ENCODE measurements at regions not wholly inside any gene's neighbourhood (a gene's known extent, or its start where the extent isn't known, plus 50 kb on each side); places are given as distances from the start of the nearest gene placed in this dataset.

GRCh38 chr2:19300961-19301360 lies 57.5 kb downstream of the OSR1 start:
- no peaks in the 10 kb centered on the region for H3K9me3 ChIP-seq (ENCODE audit: control insufficient read depth in 5 of 5, low read length in 5 of 5)
- H3K4me1 ChIP-seq (ENCODE audit: control insufficient read depth in 5 of 5, insufficient read depth in 5 of 5, low read length in 5 of 5), result peaks cover 0 to 9% (median 4%) of the 10 kb centered on the region in 5 donors
- no peaks in the 10 kb centered on the region for H3K27me3 ChIP-seq (ENCODE audit: control insufficient read depth in 5 of 5, insufficient read depth in 4 of 5, low read length in 5 of 5)
- H3K27ac ChIP-seq (ENCODE audit: low read depth, low read length), result no peak overlapping the region
- no peaks in the 10 kb centered on the region for H3K36me3 ChIP-seq (ENCODE audit: control insufficient read depth in 5 of 5, insufficient read depth in 5 of 5, low read length in 5 of 5)
- H3K9ac ChIP-seq (ENCODE audit: low read length in 5 of 5), result no peak overlapping the region
- H3K4me3 ChIP-seq (ENCODE audit: low read depth in 1 of 5, low read length in 5 of 5), result no peak overlapping the region

DNA sequence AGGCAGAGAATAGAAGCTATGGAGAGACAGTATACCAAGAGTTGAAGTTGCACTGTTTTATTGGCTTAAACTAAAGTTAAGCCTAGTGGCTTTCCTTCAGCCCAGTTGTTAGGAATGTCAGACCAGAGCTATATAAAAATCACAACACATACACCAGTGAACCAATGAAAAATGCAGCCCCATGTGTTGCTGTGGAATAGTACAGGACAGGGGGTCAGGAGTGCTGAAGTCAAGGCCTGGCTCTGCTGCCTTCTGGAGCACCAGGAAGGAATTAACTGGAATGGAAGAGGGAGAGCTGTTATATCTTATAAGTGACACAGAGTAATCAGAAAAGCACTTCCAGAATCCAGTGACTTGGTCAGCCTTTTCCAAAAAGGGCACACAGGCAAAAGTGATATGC lies 58.9 kb downstream of the OSR1 start:
- no peaks in the 10 kb centered on the region for H3K9me3 ChIP-seq (ENCODE audit: control insufficient read depth in 5 of 5, low read length in 5 of 5)
- H3K4me3 ChIP-seq (ENCODE audit: low read depth in 1 of 5, low read length in 5 of 5), result no peak overlapping the region
- H3K4me1 ChIP-seq (ENCODE audit: control insufficient read depth in 5 of 5, insufficient read depth in 5 of 5, low read length in 5 of 5), result peaks cover 0 to 9% (median 4%) of the 10 kb centered on the region in 5 donors
- H3K9ac ChIP-seq (ENCODE audit: low read length in 5 of 5), result no peak overlapping the region
- H3K27ac ChIP-seq (ENCODE audit: low read depth, low read length), result no peak overlapping the region
- no peaks in the 10 kb centered on the region for H3K36me3 ChIP-seq (ENCODE audit: control insufficient read depth in 5 of 5, insufficient read depth in 5 of 5, low read length in 5 of 5)
- H3K27me3 ChIP-seq (ENCODE audit: control insufficient read depth in 5 of 5, insufficient read depth in 4 of 5, low read length in 5 of 5), result no peaks in the 10 kb centered on the region

DNA sequence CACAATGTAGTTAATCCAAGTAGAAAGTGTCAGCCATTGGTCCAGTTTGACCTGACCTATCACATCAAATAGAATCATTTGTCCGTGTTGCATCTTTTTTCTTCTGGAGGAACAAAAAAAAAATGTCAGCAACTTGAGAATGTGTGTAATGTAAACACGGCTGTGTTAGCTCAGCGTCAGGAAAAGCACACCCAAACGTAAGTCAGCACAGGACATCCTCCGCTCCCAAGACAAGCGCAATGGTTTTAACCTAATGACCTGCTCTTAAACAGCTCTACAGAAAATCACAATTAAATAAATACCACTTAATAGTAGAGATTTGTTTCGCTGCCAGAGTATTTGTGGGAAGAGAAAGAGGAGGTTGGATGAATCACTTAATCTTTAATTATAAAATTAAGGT lies 59.4 kb downstream of the OSR1 start:
- Histone ChIP-seq H3K4me3 (ENCODE audit: low read depth in 1 of 5, low read length in 5 of 5) (no peak overlapping the region), H3K9me3 (ENCODE audit: control insufficient read depth in 5 of 5, low read length in 5 of 5) (no peaks in the 10 kb centered on the region), H3K4me1 (ENCODE audit: control insufficient read depth in 5 of 5, insufficient read depth in 5 of 5, low read length in 5 of 5) (peaks cover 0 to 9% (median 4%) of the 10 kb centered on the region in 5 donors), H3K9ac (ENCODE audit: low read length in 5 of 5) (no peak overlapping the region), H3K36me3 (ENCODE audit: control insufficient read depth in 5 of 5, insufficient read depth in 5 of 5, low read length in 5 of 5) (no peaks in the 10 kb centered on the region), H3K27me3 (ENCODE audit: control insufficient read depth in 5 of 5, insufficient read depth in 4 of 5, low read length in 5 of 5) (no peaks in the 10 kb centered on the region), H3K27ac (ENCODE audit: low read depth, low read length) (no peak overlapping the region)

- Histone ChIP-seq H3K27ac (ENCODE audit: low read depth, low read length) (no peak overlapping the region), H3K9me3 (ENCODE audit: control insufficient read depth in 5 of 5, low read length in 5 of 5) (no peaks in the 10 kb centered on the region), H3K4me3 (ENCODE audit: low read depth in 1 of 5, low read length in 5 of 5) (no peak overlapping the region), H3K9ac (ENCODE audit: low read length in 5 of 5) (no peak overlapping the region), H3K36me3 (ENCODE audit: control insufficient read depth in 5 of 5, insufficient read depth in 5 of 5, low read length in 5 of 5) (no peaks in the 10 kb centered on the region), H3K27me3 (ENCODE audit: control insufficient read depth in 5 of 5, insufficient read depth in 4 of 5, low read length in 5 of 5) (no peaks in the 10 kb centered on the region), H3K4me1 (ENCODE audit: control insufficient read depth in 5 of 5, insufficient read depth in 5 of 5, low read length in 5 of 5) (peaks cover 0 to 9% (median 4%) of the 10 kb centered on the region in 5 donors)
These were observed 60.7 kb downstream of the OSR1 start for GRCh38 chr2:19297716-19298115.

- no peaks in the 10 kb centered on the region for H3K9me3 ChIP-seq (ENCODE audit: control insufficient read depth in 5 of 5, low read length in 5 of 5)
- no peak overlapping the region for H3K9ac ChIP-seq (ENCODE audit: low read length in 5 of 5)
- H3K4me3 ChIP-seq (ENCODE audit: low read depth in 1 of 5, low read length in 5 of 5), result no peak overlapping the region
- H3K36me3 ChIP-seq (ENCODE audit: control insufficient read depth in 5 of 5, insufficient read depth in 5 of 5, low read length in 5 of 5), result no peaks in the 10 kb centered on the region
- H3K27ac ChIP-seq (ENCODE audit: low read depth, low read length), result no peak overlapping the region
- H3K27me3 ChIP-seq (ENCODE audit: control insufficient read depth in 5 of 5, insufficient read depth in 4 of 5, low read length in 5 of 5), result no peaks in the 10 kb centered on the region
- H3K4me1 ChIP-seq (ENCODE audit: control insufficient read depth in 5 of 5, insufficient read depth in 5 of 5, low read length in 5 of 5), result peaks cover 0 to 14% (median 8%) of the 10 kb centered on the region in 5 donors
These were observed 62.4 kb downstream of the OSR1 start for GRCh38 chr2:19295998-19296502.

DNA sequence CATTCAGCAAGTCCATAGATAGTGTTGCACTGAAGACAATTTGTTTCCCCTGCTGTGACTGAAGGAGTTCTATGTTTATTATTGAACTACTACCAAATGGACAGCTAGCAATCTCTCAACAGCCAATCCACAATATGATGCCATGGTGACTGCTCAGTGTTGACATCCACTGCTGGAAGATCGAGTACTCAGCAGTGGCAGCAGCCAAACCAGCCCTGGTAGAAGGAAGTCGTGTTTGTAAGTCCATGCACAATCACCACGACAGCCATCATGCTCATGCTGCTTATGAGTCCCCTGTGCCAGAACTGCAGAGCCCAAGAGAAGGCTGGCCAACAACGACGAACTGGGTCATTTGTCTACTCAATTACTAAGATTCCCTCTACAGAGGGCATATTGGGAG lies 66.4 kb downstream of the OSR1 start:
- H3K27me3 ChIP-seq (ENCODE audit: control insufficient read depth in 5 of 5, insufficient read depth in 4 of 5, low read length in 5 of 5), result no peaks in the 10 kb centered on the region
- H3K27ac ChIP-seq (ENCODE audit: low read depth, low read length), result no peak overlapping the region
- H3K9ac ChIP-seq (ENCODE audit: low read length in 5 of 5), result peak overlapping the region in 1 of 5 donors; percentile 4
- peaks cover 0 to 11% (median 8%) of the 10 kb centered on the region in 5 donors for H3K4me1 ChIP-seq (ENCODE audit: control insufficient read depth in 5 of 5, insufficient read depth in 5 of 5, low read length in 5 of 5)
- H3K36me3 ChIP-seq (ENCODE audit: control insufficient read depth in 5 of 5, insufficient read depth in 5 of 5, low read length in 5 of 5), result no peaks in the 10 kb centered on the region
- peak overlapping the region in 3 of 5 donors; percentile 23 to 63 (median 37) for H3K4me3 ChIP-seq (ENCODE audit: low read depth in 1 of 5, low read length in 5 of 5)
- no peaks in the 10 kb centered on the region for H3K9me3 ChIP-seq (ENCODE audit: control insufficient read depth in 5 of 5, low read length in 5 of 5)

DNA sequence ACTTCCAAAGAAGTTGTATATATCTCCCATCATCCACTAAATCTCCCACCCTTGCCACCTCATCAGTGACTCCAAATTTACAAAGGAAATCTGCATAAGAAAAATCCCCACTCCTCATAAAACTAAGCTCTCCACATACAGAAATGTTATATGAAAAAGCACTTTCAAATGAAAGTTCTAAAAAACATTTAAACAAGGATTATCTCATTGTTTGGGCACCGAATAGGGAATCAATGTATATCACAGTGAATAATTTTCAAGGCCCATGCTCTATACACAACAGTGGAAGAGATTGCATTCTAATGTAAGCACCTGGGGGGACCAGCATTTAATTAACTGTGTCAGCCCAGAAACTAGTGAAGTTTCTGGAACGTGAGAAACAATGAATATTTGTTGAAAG lies 70.1 kb downstream of the OSR1 start:
- no peaks in the 10 kb centered on the region for H3K9me3 ChIP-seq (ENCODE audit: control insufficient read depth in 5 of 5, low read length in 5 of 5)
- no peak overlapping the region for H3K9ac ChIP-seq (ENCODE audit: low read length in 5 of 5)
- no peak overlapping the region for H3K4me3 ChIP-seq (ENCODE audit: low read depth in 1 of 5, low read length in 5 of 5)
- H3K27me3 ChIP-seq (ENCODE audit: control insufficient read depth in 5 of 5, insufficient read depth in 4 of 5, low read length in 5 of 5), result no peaks in the 10 kb centered on the region
- H3K36me3 ChIP-seq (ENCODE audit: control insufficient read depth in 5 of 5, insufficient read depth in 5 of 5, low read length in 5 of 5), result no peaks in the 10 kb centered on the region
- H3K27ac ChIP-seq (ENCODE audit: low read depth, low read length), result no peak overlapping the region
- peaks cover 0 to 11% (median 8%) of the 10 kb centered on the region in 5 donors for H3K4me1 ChIP-seq (ENCODE audit: control insufficient read depth in 5 of 5, insufficient read depth in 5 of 5, low read length in 5 of 5)

GRCh38 chr2:19287324-19287723 lies 71.1 kb downstream of the OSR1 start:
- H3K27ac ChIP-seq (ENCODE audit: low read depth, low read length), result no peak overlapping the region
- peaks cover 0 to 9% (median 8%) of the 10 kb centered on the region in 5 donors for H3K4me1 ChIP-seq (ENCODE audit: control insufficient read depth in 5 of 5, insufficient read depth in 5 of 5, low read length in 5 of 5)
- no peaks in the 10 kb centered on the region for H3K27me3 ChIP-seq (ENCODE audit: control insufficient read depth in 5 of 5, insufficient read depth in 4 of 5, low read length in 5 of 5)
- H3K9me3 ChIP-seq (ENCODE audit: control insufficient read depth in 5 of 5, low read length in 5 of 5), result no peaks in the 10 kb centered on the region
- no peak overlapping the region for H3K9ac ChIP-seq (ENCODE audit: low read length in 5 of 5)
- no peaks in the 10 kb centered on the region for H3K36me3 ChIP-seq (ENCODE audit: control insufficient read depth in 5 of 5, insufficient read depth in 5 of 5, low read length in 5 of 5)
- H3K4me3 ChIP-seq (ENCODE audit: low read depth in 1 of 5, low read length in 5 of 5), result no peak overlapping the region

- Histone ChIP-seq H3K36me3 (ENCODE audit: control insufficient read depth in 5 of 5, insufficient read depth in 5 of 5, low read length in 5 of 5) (no peaks in the 10 kb centered on the region), H3K4me3 (ENCODE audit: low read depth in 1 of 5, low read length in 5 of 5) (no peak overlapping the region), H3K27me3 (ENCODE audit: control insufficient read depth in 5 of 5, insufficient read depth in 4 of 5, low read length in 5 of 5) (no peaks in the 10 kb centered on the region), H3K9ac (ENCODE audit: low read length in 5 of 5) (no peak overlapping the region), H3K27ac (ENCODE audit: low read depth, low read length) (no peak overlapping the region), H3K9me3 (ENCODE audit: control insufficient read depth in 5 of 5, low read length in 5 of 5) (no peaks in the 10 kb centered on the region), H3K4me1 (ENCODE audit: control insufficient read depth in 5 of 5, insufficient read depth in 5 of 5, low read length in 5 of 5) (no peaks in the 10 kb centered on the region)
These were observed 76.1 kb downstream of the OSR1 start for GRCh38 chr2:19282305-19282704.

DNA sequence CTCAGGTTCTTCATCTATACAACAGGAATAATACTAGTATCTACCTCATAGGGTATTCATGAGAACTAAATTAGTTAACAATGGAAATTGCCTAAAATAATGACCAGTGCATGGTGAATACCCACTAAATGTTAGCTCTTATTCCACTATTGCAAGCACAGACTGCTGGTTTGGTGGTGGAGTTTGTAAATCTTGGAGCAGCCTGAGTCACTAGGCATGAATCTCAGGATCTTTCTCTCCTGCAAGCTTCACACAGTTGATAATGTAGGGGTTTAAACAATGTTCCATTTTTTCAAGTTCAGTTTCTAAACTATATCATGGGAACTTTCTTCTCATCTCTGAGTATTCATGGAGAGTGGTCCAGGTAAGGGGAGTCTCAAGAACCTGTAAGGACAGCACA lies 84.0 kb downstream of the OSR1 start:
- peaks cover 0 to 3% (median 0%) of the 10 kb centered on the region in 5 donors for H3K4me1 ChIP-seq (ENCODE audit: control insufficient read depth in 5 of 5, insufficient read depth in 5 of 5, low read length in 5 of 5)
- no peaks in the 10 kb centered on the region for H3K27me3 ChIP-seq (ENCODE audit: control insufficient read depth in 5 of 5, insufficient read depth in 4 of 5, low read length in 5 of 5)
- H3K36me3 ChIP-seq (ENCODE audit: control insufficient read depth in 5 of 5, insufficient read depth in 5 of 5, low read length in 5 of 5), result no peaks in the 10 kb centered on the region
- H3K4me3 ChIP-seq (ENCODE audit: low read depth in 1 of 5, low read length in 5 of 5), result no peak overlapping the region
- no peaks in the 10 kb centered on the region for H3K9me3 ChIP-seq (ENCODE audit: control insufficient read depth in 5 of 5, low read length in 5 of 5)
- no peak overlapping the region for H3K27ac ChIP-seq (ENCODE audit: low read depth, low read length)
- H3K9ac ChIP-seq (ENCODE audit: low read length in 5 of 5), result no peak overlapping the region

Measured in subcutaneous abdominal adipose tissue (tissue), 5 donors.